A673 (cell line): ENCODE measurements at regions not wholly inside any gene's neighbourhood (a gene's known extent, or its start where the extent isn't known, plus 50 kb on each side); places are given as distances from the start of the nearest gene placed in this dataset.

Source experiments
- BruUV-seq: library from RNA; stranded (reverse); fragments of 400-500 nt; replicated peaks from 2 replicates; lab custom pipeline; 2021; lab: Mats Ljungman, UMichigan
- CTCF ChIA-PET: fragments of 300-600 bp; sonication (Branson Sonifier 250); formaldehyde crosslinking; loops from one replicate; lab custom pipeline; 2022; ENCODE audit warnings: antibody characterized with exemption; lab: Charles Lee
- POLR2A ChIA-PET: fragments of 300-600 bp; sonication (Branson Sonifier 250); formaldehyde crosslinking; loops from one replicate; lab custom pipeline; 2022; ENCODE audit warnings: antibody characterized with exemption; ENCODE audit not compliant: low non-redundant PET; lab: Charles Lee
- DNase-seq: peaks from one replicate; pipeline ENCODE4 v3.0.0-alpha.2; 2015; ENCODE audit warnings: low spot score
- H3K27ac ChIP-seq: fragments of 200-600 bp; sonication (generic); 2 replicates; pipeline ENCODE4 v1.5.1; 2016; ENCODE audit warnings: mixed run types, low read depth, mild to moderate bottlenecking, mixed read lengths, antibody characterized with exemption, low read length; ENCODE audit not compliant: poor library complexity, severe bottlenecking
- H3K27me3 ChIP-seq: fragments of 200-600 bp; sonication (generic); replicated peaks from 2 replicates; pipeline ENCODE4 v1.6.1; 2017; ENCODE audit warnings: mixed run types, low read depth, mild to moderate bottlenecking, mixed read lengths, antibody characterized with exemption, low read length; ENCODE audit not compliant: insufficient read depth, poor library complexity
- H3K36me3 ChIP-seq: fragments of 200-600 bp; sonication (generic); 2 replicates; pipeline ENCODE4 v1.6.1; 2016; ENCODE audit warnings: mixed run types, mild to moderate bottlenecking, mixed read lengths, antibody characterized with exemption, low read length; ENCODE audit not compliant: insufficient read depth, poor library complexity, severe bottlenecking
- H3K4me1 ChIP-seq: fragments of 200-600 bp; sonication (generic); 2 replicates; pipeline ENCODE4 v1.6.1; 2017; ENCODE audit warnings: mixed run types, mild to moderate bottlenecking, mixed read lengths, antibody characterized with exemption, low read length; ENCODE audit not compliant: insufficient read depth, poor library complexity, severe bottlenecking
- H3K4me3 ChIP-seq: fragments of 200-600 bp; sonication (generic); 2 replicates; pipeline ENCODE4 v1.5.1; 2016; ENCODE audit warnings: low read depth, mixed run types, mild to moderate bottlenecking, mixed read lengths, low read length; ENCODE audit not compliant: poor library complexity, severe bottlenecking
- H3K9me3 ChIP-seq: fragments of 200-600 bp; sonication (generic); 2 replicates; pipeline ENCODE4 v1.6.1; 2016; ENCODE audit warnings: mixed run types, low read depth, mild to moderate bottlenecking, mixed read lengths, antibody characterized with exemption, low read length; ENCODE audit not compliant: poor library complexity, severe bottlenecking
- CTCF ChIP-seq: fragments of 300-800, 200-600 bp; sonication (generic); conservative IDR thresholded peaks from 2 replicates; pipeline ENCODE4 v1.5.1; 2017; ENCODE audit warnings: low read depth, mild to moderate bottlenecking, antibody characterized with exemption, low read length, moderate library complexity, mixed read lengths
- EZH2 ChIP-seq: fragments of 200-600 bp; sonication (generic); IDR thresholded peaks from 2 replicates; pipeline ENCODE4 v1.6.1; 2017; ENCODE audit warnings: borderline replicate concordance, low read depth, mild to moderate bottlenecking, mixed read lengths, antibody characterized with exemption, low read length; ENCODE audit not compliant: poor library complexity, severe bottlenecking
- intact Hi-C: fragments of 100-400 bp; cut with micrococcal nuclease; formaldehyde crosslinking; loops from one replicate; pipeline ENCODE4 v1.10.0; 2022; ENCODE audit not compliant: unreplicated experiment

- BruUV-seq: no TSS peak
- intact Hi-C loops: no loop called here
- Histone ChIP-seq H3K36me3 (no peaks in the 10 kb centered on the region), H3K9me3 (no peaks in the 10 kb centered on the region), H3K27ac (no peak overlapping the region), H3K4me1 (peaks cover 10% of the 10 kb centered on the region), H3K4me3 (no peak overlapping the region), H3K27me3 (no peaks in the 10 kb centered on the region)
- ChIA-PET POLR2A (no interaction called here), CTCF (no interaction called here)
- peak; percentile 22 for DNase-seq
- TF ChIP-seq EZH2 (no peak), CTCF (no peak)
These were observed 256.6 kb upstream of the NDST3 start for GRCh38 chr4:117777721-117778120.

GRCh38 chr4:117783716-117784115 lies 250.6 kb upstream of the NDST3 start:
- TF ChIP-seq EZH2: no peak
- TF ChIP-seq CTCF: no peak
- H3K4me3 ChIP-seq: no peak overlapping the region
- DNase-seq: no peak
- no peaks in the 10 kb centered on the region for H3K9me3 ChIP-seq
- no TSS peak for BruUV-seq
- no peaks in the 10 kb centered on the region for H3K36me3 ChIP-seq
- H3K27ac ChIP-seq: no peak overlapping the region
- ChIA-PET POLR2A (no interaction called here), CTCF (no interaction called here)
- no peaks in the 10 kb centered on the region for H3K27me3 ChIP-seq
- intact Hi-C loops: no loop called here
- H3K4me1 ChIP-seq: no peaks in the 10 kb centered on the region

GRCh38 chr4:117784266-117784665 lies 250.0 kb upstream of the NDST3 start:
- no peaks in the 10 kb centered on the region for H3K27me3 ChIP-seq
- H3K4me1 ChIP-seq: no peaks in the 10 kb centered on the region
- H3K4me3 ChIP-seq: no peak overlapping the region
- TF ChIP-seq EZH2 (no peak), CTCF (no peak)
- intact Hi-C loops: no loop called here
- no peak overlapping the region for H3K27ac ChIP-seq
- POLR2A ChIA-PET: no interaction called here
- DNase-seq: no peak
- no peaks in the 10 kb centered on the region for H3K9me3 ChIP-seq
- CTCF ChIA-PET: no interaction called here
- no TSS peak for BruUV-seq
- no peaks in the 10 kb centered on the region for H3K36me3 ChIP-seq
